Superior temporal gyrus (tissue), 1 donor: ENCODE measurements at regions not wholly inside any gene's neighbourhood (a gene's known extent, or its start where the extent isn't known, plus 50 kb on each side); places are given as distances from the start of the nearest gene placed in this dataset.

Experiments
- DNase-seq: peaks from one replicate; pipeline ENCODE4 v3.0.0-alpha.2; 2016; ENCODE audit errors: extremely low spot score

DNA sequence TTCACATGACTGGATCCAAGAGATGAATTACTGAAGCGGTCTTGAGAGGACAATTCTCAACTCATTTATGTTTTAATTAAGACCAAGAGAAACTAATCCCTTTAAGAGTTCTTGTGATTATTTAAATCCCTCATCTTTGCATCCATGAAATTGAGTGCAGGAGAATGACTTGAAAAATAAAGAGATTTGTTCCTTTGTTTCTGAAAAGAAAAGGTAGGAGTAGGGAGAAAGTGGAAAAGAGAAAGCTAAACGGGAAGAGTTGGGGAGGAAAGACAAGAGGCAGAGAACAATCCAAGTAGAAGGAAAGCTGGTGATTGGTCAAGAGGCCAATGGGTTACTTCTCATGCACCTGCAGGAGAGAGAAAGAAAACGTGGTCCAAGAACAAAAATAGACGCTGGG lies 75.2 kb upstream of the SOX4 start:
- DNase-seq, result no peak

DNA sequence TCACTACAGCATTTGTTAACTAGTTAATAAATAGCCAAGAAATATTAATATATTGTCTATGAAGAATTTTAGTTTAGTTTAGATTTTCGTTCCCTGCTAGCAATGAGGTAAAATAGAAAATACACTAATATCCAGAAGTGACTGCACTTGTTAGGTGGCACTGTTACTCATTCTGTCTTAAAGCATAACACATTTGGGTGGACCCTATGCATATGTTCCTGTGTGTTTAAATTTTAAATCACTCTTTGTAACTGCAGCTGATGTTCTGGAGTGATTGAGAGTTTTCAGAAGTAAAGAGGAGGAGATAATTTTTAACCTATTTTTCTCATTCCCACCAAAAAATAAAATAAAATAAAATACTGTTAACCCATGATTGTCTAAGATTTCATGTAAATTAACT lies 73.9 kb upstream of the SOX4 start:
- DNase-seq, result no peak

DNA sequence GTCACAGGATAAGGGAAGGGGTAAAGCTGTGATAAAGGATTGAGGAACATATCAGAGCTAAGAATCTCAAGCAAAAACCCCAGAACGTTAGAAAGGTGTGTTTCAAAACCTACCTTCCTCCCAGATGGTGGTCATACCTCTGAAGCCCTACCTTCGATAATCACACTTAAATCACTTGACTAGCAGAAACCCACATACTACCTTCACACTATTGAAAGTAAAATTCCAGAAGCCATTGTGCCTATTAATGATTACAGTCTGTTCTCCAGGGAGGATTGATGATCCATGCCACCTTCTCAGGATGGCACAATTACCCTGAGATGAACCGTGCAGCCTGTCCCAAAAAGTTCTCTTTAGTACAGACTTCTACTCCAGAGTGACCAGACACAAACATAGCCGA lies 72.3 kb upstream of the SOX4 start:
- DNase-seq, result no peak

DNA sequence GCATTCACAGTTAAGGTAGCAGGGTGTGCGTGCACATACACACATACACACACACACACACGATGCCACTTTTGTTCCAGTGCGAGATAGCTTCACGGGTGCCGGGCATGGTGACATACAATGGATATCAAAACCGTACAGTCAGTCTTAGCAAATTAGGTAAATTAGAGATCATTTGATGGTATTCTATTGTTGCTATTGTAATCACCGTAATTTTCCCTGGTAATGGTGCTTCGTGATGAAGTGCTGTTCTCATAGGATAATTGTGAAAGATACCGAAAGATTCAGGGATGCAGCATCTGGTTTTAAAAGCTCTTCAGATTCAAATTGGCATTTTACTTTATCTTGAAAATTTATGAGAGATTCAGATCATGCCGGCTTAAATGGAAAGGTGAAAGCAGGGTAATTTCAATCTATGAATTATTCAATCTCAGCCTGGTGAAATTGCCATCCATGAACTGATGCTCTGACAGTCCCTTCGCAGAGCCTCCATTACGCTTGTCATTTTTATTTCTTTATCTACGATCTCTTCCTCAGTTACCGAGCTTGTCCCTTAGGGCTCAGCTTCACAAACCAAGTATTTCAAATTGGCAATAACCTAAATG lies 71.3 kb upstream of the SOX4 start:
- DNase-seq, result no peak

DNA sequence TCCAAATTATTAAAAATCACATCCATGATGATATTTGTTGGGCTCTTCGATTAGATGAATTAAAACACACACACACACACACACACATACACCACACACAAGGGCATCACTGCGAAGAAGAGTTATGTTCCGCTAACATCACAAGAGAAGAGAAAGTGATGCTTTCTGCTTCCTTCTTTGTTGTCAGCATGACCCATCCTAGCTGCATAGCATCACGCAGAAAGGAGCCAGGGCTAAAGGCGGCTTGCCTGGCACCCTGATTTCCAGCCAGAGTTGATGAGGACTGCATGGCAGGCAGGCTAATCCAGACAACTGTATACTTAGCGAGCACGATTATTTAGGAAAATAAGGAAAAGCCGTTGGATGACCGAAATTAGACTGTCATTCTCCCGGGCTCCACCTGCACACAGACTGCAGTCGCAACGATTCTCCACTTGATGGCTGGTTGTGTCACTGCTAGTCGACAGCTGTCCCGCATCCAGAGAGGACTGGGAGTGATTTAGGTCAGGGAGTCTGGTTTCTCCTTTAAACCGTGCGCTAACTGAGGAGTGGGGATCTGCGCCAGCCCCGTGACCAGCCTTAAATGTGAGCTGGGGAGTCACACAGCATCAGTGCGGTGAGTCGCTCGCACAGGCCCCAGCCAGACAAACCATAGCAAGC lies 70.6 kb upstream of the SOX4 start:
- no peak for DNase-seq

DNA sequence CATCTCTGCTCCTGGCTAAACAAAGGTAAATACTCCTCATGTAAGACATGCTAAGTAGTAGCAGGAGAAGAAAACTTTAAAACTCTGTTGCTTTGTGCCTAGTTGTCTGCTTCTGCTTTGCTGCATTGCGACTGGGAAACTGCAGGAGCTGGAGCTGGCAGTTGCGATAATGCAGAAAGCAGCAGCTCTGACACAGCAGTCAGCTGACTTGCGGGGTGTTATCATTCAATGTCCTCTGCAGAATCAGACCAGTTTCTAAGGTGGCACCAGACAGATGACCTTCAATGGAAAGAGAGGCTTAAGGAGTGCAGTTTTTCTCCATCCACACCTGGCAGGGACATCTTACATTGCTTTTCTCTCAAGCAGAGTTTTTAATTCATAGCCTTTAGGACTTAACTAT lies 69.9 kb upstream of the SOX4 start:
- no peak for DNase-seq

DNA sequence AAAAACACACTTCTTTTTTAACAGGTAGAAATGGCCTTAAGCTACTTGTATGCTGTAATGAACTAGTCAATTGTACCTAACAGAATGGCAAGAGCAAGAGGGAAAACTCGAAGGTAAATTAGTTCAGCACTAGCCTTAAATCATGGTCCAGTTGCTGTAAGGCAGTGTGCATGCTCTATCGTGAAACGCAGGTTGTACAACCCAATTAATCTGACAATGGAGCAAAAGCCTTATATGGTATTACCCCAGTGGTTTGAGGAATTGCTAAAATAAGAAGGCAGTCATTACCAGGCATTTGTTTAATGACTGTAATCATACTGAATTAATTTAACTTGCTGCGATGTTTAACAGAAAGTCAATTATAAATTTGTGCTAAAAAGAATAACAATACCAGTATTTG lies 69.3 kb upstream of the SOX4 start:
- DNase-seq, result no peak

DNA sequence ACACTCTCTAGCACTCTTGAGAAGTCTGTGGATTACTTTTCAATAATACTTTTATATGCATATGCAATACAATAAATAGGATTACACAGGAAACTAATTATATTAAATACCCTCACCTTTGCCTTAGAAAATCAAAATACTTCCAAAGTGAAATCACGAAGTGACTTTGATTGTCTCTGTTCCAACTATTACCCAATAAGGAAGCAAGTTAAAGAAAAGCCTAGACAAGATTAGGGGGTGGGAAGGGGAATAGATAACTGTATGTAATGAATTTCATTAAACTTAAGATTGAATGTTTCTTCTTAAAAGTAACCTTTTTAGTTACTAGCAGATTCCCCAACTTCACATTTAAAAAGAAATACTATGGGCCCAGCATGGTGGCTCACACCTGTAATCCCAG lies 66.6 kb upstream of the SOX4 start:
- no peak for DNase-seq

DNA sequence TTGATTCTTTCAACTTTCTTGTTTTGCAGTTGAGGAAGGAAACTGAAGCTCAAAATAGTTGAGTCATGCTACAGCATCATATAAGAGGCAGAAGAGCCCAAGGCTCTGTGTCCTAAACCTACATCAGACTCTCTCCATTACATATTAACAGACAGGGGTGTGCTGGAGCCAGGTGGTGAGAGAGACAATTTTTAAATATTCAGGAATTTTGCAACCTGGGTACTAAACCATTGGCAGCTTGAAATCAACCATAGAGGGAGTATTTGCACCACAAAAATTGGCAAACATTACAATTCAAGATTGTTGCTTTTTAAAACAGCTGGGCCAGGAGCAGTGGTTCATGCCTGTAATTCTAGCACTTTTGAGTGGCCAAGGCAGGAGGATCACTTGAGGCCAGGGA lies 65.8 kb upstream of the SOX4 start:
- no peak for DNase-seq

DNA sequence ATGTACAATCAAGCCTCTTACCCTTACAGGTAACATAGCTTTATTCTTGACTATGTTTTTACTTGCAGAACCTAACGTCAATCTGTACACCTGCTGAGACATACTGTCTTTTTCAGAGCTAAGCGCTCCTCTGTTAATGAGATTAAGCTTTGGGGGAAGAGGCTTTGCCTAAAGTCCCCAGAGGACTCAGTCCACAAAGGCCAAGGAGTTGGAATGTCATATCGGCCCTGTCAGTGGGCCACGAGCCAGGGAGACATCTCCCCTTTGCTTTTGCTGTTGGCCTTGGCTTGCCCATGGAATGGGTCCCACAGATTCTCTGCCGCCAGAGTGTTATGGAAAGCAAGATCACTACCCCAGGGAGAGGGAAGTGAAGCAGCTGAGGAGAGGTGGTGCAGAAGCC lies 64.1 kb upstream of the SOX4 start:
- no peak for DNase-seq

DNA sequence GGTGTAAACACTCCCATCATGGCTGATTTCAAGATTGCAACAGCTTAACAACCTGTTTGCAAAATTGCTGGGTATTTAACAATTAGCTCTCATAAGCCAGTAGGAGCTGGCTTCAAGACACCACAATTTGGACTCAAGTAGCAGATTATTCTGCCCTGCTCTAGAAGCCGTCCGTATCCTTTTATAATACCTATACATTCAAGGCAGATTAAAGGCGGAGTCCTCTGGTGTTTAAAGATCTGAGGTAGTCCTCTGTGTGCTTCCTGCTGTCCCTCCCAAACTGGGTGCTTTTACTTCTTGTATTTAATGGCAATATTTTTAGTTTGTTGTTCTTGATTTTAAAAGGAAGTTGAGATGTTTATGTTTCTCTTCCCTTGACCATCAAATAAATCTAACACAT lies 62.2 kb upstream of the SOX4 start:
- no peak for DNase-seq

DNA sequence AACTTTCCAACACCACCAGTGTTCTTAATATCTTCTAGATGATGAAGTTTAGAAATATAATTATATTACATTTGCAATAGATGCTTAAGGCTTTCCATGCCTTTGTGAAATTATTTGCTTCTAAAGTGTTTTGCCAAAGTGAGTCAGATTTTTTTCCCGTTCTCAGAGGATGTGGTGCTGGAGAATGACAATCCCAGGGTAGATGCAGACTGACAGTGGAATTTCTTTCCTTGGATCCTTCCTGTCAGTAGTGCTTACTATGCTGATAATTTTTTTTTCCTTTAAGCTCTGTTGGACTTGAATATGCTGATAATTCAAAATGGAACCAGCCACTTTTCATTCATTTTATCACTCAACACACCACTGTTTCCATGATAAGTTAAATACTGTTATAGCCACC lies 59.9 kb upstream of the SOX4 start:
- DNase-seq, result no peak

DNA sequence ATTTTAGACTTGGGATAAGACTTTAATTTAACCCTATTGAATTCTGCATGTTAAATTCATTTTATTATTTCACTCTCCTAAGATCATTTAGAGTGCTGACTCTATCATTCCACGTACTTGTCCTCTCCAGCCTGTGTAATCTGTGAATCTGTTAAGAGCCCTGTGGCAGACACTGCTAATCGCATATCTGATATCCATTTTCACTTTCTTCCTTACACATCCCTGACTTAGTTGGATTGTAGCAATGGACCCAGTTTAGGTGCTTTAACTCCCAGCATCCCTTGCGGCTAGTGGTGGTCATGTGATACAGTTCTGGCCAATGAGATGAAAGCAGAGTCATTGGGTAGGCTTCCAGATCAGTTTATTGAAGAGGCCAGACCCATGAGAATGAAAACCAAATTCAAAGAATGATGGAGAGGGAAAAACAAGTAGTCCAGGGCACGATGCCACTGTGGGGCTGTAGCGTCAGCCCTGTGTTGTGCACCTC lies 57.2 kb upstream of the SOX4 start:
- DNase-seq, result no peak

DNA sequence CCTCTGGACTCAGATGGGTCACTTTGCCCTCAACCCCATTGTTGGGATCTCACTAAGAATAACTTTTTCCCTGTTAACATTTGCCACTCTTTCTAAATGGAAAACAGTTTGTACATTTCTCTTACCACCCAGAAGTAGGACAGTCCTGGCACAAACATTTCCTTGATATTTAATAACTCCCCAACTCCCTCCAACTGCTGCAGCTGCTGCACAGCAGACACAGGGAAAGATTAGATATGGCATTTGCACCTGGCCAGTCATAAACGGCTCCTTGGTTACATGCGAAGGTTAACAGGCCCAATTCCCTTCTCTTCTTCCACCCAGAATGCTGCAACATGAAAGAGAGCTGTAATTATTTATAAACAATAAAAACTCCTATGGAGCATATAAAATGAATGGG lies 55.9 kb upstream of the SOX4 start:
- DNase-seq, result no peak

DNA sequence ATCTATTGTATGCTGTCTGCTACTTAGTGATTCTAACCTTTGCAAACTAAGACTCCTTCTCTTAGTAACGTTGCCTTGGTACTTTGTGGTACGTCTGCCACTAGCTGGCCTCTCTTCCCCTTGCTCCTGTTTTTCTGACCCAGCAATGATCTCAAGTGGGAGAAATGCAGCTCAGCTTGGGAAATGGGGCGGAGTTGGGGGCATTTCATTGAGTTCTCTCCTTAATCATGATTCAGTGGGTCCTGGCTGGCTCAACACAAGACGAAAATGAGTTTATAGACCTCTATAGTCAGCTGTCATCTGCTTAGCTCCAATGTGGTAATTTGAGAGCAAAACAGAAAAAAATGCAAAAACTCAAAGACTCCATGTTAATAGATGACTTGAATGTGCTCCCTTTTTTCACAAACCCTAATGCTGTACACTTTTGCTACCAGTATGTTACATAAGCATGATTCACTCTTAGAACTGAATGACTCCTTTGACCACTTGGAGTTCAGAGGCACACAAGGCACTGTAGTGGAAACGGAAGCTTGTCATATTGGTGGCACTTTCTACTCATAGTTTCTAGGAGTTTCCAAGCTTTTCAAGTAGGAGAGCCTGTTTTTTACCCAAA lies 55.3 kb upstream of the SOX4 start:
- no peak for DNase-seq

DNA sequence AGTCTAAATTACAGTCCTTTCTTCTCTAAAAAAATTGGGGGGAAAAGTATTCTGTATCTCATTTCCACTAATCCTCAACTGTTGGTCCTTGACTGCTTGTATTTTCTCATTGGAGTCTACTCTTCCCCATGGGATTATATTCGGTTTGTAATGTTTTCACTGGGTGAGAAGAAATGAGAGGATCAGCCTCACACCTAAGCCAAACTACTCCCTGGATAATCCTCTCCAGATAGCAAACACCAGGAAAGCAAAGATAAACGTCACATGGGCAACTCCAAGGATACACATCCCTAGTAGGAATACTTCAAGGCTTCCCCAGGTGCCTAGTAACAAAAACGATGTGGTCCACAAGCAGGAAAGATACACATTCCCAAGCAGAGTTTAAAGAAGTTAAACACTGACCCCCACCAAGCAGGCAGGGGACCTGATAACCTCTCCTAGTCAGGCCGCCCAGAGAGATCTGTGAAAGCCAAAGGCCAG lies 53.9 kb upstream of the SOX4 start:
- no peak for DNase-seq
